Left ventricle myocardium inferior (tissue), 1 donor: ENCODE measurements at regions not wholly inside any gene's neighbourhood (a gene's known extent, or its start where the extent isn't known, plus 50 kb on each side); places are given as distances from the start of the nearest gene placed in this dataset.
"Not testable (repeated sequence)": the region's sequence is repeated elsewhere in the genome, so short reads cannot be mapped to it uniquely, and the experiment has no call there.

Experiments used
- DNase-seq: peaks from one replicate; pipeline ENCODE4 v3.0.0-alpha.2; 2020
- H3K27ac ChIP-seq: fragments of 200-600 bp; replicated peaks from 2 replicates; pipeline ENCODE4 v1.8.0; 2021
- H3K27me3 ChIP-seq: fragments of 200-600 bp; 2 replicates; pipeline ENCODE4 v1.8.0; 2021; ENCODE audit warnings: low read depth
- H3K36me3 ChIP-seq: fragments of 200-600 bp; 2 replicates; pipeline ENCODE4 v1.8.0; 2021
- H3K4me1 ChIP-seq: fragments of 200-600 bp; 2 replicates; pipeline ENCODE4 v1.8.0; 2021
- H3K4me3 ChIP-seq: fragments of 200-600 bp; 2 replicates; pipeline ENCODE4 v1.8.0; 2021; ENCODE audit warnings: mild to moderate bottlenecking, moderate library complexity
- H3K9me3 ChIP-seq: fragments of 200-600 bp; replicated peaks from 2 replicates; pipeline ENCODE4 v1.8.0; 2021
- CTCF ChIP-seq: fragments of 200-600 bp; IDR thresholded peaks from 2 replicates; pipeline ENCODE4 v1.8.0; 2021; ENCODE audit warnings: antibody characterized with exemption, mild to moderate bottlenecking, borderline replicate concordance
- intact Hi-C: fragments of 100-400 bp; cut with micrococcal nuclease; formaldehyde crosslinking; loops from one replicate; pipeline ENCODE4 v1.11.0; 2022
- donor health status: DM: no; HTN: yes; CAD: no; lungs with severe emphysema.

GRCh38 chr7:94305836-94306235, 88.9 kb upstream of the COL1A2 start:
- Histone ChIP-seq H3K4me1 (peaks cover 16% of the 10 kb centered on the region), H3K36me3 (no peaks in the 10 kb centered on the region), H3K4me3 (no peak overlapping the region), H3K9me3 (no peaks in the 10 kb centered on the region), H3K27ac (no peak overlapping the region), H3K27me3 (no peaks in the 10 kb centered on the region)
- TF ChIP-seq CTCF, result no peak
- intact Hi-C loops, result no loop called here
- no peak for DNase-seq

- no peak overlapping the region for H3K4me3 ChIP-seq
- H3K36me3 ChIP-seq, result no peaks in the 10 kb centered on the region
- H3K27ac ChIP-seq, result no peak overlapping the region
- no peak for TF ChIP-seq CTCF
- peaks cover 11% of the 10 kb centered on the region for H3K4me1 ChIP-seq
- no peaks in the 10 kb centered on the region for H3K27me3 ChIP-seq
- H3K9me3 ChIP-seq, result no peaks in the 10 kb centered on the region
- intact Hi-C loops, result no loop called here
- no peak for DNase-seq
Observed at GRCh38 chr7:94307399-94308048, 87.2 kb upstream of the COL1A2 start.

- intact Hi-C loops, result no loop called here
Observed at GRCh38 chr7:94311515-94311914, 83.2 kb upstream of the COL1A2 start.

GRCh38 chr7:94313926-94314325, 80.8 kb upstream of the COL1A2 start:
- intact Hi-C loops, result no loop called here
- no peak for DNase-seq
- H3K4me3 ChIP-seq, result no peak overlapping the region
- peaks cover 9% of the 10 kb centered on the region for H3K4me1 ChIP-seq
- H3K36me3 ChIP-seq, result no peaks in the 10 kb centered on the region
- no peak for TF ChIP-seq CTCF
- H3K9me3 ChIP-seq, result no peaks in the 10 kb centered on the region
- H3K27ac ChIP-seq, result peak overlapping the region; percentile 29
- H3K27me3 ChIP-seq, result no peaks in the 10 kb centered on the region

More at GRCh38 chr7:94311515-94311914, 83.2 kb upstream of the COL1A2 start:
- Histone ChIP-seq H3K36me3 (no peaks in the 10 kb centered on the region), H3K9me3 (no peaks in the 10 kb centered on the region), H3K4me1 (peaks cover 9% of the 10 kb centered on the region), H3K4me3 (no peak overlapping the region), H3K27ac (no peak overlapping the region), H3K27me3 (no peaks in the 10 kb centered on the region)
- DNase-seq, result no peak
- no peak for TF ChIP-seq CTCF

- intact Hi-C loops, result no loop called here
- no peak for TF ChIP-seq CTCF
- no peaks in the 10 kb centered on the region for H3K27me3 ChIP-seq
- no peaks in the 10 kb centered on the region for H3K36me3 ChIP-seq
- DNase-seq, result no peak
- H3K4me3 ChIP-seq, result no peak overlapping the region
- no peaks in the 10 kb centered on the region for H3K9me3 ChIP-seq
- peaks cover 9% of the 10 kb centered on the region for H3K4me1 ChIP-seq
- H3K27ac ChIP-seq, result peak overlapping the region; percentile 29
Observed at GRCh38 chr7:94314413-94315410, 80.0 kb upstream of the COL1A2 start.

GRCh38 chr7:94321138-94321537, 73.6 kb upstream of the COL1A2 start:
- peaks cover 23% of the 10 kb centered on the region for H3K9me3 ChIP-seq
- H3K36me3 ChIP-seq, H3K4me1 ChIP-seq, intact Hi-C loops, DNase-seq, H3K27me3 ChIP-seq, H3K4me3 ChIP-seq, H3K27ac ChIP-seq: not testable (repeated sequence)
